HFF-Myc (cell line): ENCODE measurements at regions not wholly inside any gene's neighbourhood (a gene's known extent, or its start where the extent isn't known, plus 50 kb on each side); places are given as distances from the start of the nearest gene placed in this dataset.
"Not testable (repeated sequence)": the region's sequence is repeated elsewhere in the genome, so short reads cannot be mapped to it uniquely, and the experiment has no call there.

Experiments
- DNase-seq: peaks from one replicate; pipeline ENCODE4 v3.0.0-alpha.2; 2011; ENCODE audit warnings: low read depth; ENCODE audit errors: extremely low read depth
- H3K4me3 ChIP-seq: replicated peaks from 2 replicates; pipeline ENCODE4 v1.5.1; 2011; ENCODE audit warnings: low read depth, mild to moderate bottlenecking, control low read depth, low read length
- TF ChIP-seq, protein P1 (sequence below): IDR thresholded peaks from 2 replicates; pipeline ENCODE4 v1.5.1; 2012; ENCODE audit warnings: mild to moderate bottlenecking, low read depth, low read length, control low read depth; ENCODE audit errors: missing control alignments

DNA sequence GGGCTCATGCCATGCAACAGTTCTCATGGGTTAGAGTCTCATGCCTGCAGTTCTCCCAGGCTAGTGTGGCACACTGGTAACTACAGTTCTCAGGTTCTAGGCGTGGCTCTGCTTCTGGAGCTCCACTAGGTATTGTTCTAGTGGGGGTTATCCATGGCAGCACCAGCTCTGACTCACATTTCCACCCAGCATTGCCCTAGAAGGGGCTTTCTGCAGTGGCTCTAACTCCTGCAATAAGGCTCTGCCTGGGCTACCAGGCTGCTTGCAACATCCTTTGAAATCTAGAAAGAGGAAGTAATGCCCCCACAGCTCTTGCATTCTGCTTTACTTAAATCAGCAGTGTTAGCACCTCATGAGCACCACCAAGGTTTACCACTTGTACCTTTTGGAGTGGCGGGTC lies 220.3 kb upstream of the ARID2 start:
- DNase-seq, result no peak
- no peak overlapping the region for H3K4me3 ChIP-seq
- TF ChIP-seq, protein P1, sequence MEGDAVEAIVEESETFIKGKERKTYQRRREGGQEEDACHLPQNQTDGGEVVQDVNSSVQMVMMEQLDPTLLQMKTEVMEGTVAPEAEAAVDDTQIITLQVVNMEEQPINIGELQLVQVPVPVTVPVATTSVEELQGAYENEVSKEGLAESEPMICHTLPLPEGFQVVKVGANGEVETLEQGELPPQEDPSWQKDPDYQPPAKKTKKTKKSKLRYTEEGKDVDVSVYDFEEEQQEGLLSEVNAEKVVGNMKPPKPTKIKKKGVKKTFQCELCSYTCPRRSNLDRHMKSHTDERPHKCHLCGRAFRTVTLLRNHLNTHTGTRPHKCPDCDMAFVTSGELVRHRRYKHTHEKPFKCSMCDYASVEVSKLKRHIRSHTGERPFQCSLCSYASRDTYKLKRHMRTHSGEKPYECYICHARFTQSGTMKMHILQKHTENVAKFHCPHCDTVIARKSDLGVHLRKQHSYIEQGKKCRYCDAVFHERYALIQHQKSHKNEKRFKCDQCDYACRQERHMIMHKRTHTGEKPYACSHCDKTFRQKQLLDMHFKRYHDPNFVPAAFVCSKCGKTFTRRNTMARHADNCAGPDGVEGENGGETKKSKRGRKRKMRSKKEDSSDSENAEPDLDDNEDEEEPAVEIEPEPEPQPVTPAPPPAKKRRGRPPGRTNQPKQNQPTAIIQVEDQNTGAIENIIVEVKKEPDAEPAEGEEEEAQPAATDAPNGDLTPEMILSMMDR, result no peak

DNA sequence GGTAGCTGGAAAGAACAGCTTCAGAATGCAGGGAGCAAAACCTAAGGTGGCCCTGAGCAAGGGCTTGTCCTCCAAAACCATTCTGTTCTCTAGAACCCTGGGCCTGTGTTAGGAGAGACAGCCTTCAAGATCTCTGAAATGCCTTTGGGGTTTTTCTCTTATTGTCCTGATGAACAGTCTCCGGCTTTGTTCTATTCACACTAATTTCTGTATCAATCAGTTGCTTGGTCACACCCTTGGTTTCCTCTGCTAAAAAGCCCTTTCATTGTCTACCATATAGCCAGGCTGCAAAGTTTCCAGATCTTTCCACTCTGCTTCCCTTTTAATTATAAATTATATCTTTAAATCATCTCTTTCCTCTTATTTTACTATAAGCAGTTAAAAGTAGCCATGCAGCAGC lies 219.9 kb upstream of the ARID2 start:
- H3K4me3 ChIP-seq, result no peak overlapping the region
- DNase-seq, result no peak
- TF ChIP-seq, protein P1, result no peak

- no peak for DNase-seq
- no peak overlapping the region for H3K4me3 ChIP-seq
- TF ChIP-seq, protein P1, result no peak
Observed at GRCh38 chr12:45517381-45517780, 212.1 kb upstream of the ARID2 start.

DNA sequence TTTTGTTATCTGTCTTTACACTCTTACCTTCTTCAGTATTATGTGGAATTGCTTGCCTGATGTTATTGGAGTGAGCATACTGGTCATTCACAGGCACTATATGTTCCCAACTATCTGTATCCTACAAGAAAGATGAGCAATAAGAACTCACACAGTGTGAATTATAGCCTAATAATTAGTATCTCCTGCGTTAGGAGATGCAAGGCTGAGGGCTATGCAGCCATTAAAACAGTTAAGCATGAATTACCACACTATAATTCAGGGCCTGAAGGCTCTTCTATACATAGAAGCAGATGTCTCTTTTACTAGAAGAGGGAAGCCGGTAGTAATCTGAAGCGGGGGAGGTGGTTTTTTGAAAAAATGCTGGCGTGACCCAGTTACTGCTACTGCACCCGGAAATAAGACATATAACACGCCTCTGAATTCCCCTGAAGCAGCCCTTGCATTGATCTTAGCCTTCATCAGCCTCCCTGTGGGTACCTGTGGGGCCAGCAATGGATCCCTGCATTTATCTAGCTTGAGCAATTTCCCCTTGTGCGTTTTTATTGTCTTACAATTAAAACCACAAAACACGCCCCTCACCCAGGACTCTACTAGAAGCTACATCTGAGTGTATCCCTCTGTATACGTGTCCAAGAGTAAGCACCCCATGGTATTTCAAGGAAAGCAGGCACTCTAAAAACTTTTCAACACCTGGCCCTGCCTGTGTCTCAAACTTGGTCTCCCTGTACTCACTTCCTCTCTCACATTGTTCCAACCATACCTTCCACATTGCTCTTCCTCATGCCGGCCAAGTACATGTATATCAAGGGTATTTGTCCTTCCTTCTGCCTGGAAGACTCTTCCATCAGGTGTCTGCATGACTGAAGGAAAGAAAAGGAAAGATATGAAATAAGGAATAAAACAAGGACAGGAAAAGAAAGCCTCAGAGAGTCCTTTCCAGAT lies 210.9 kb upstream of the ARID2 start:
- TF ChIP-seq, protein P1, result no peak
- H3K4me3 ChIP-seq, result no peak overlapping the region
- no peak for DNase-seq

DNA sequence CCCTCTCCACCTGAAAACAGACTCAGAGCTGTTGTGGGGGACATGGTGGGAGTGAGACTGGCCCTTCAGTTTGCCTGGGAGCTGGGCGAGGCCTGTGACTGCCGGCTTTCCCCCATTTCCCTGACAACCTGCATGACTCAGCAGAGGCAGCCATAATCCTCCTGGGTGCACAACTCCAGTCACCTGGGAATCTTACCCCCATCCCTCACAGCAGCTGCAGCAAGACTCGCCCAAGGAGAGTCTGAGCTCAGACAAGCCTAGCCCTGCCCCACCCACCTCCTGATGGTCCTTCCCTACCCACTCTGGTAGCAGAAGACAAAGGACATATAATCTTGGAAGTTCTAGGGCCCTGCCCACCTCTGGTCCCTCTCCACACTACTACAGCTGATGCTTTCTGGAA lies 207.3 kb upstream of the ARID2 start:
- no peak overlapping the region for H3K4me3 ChIP-seq
- TF ChIP-seq, protein P1, result no peak

DNA sequence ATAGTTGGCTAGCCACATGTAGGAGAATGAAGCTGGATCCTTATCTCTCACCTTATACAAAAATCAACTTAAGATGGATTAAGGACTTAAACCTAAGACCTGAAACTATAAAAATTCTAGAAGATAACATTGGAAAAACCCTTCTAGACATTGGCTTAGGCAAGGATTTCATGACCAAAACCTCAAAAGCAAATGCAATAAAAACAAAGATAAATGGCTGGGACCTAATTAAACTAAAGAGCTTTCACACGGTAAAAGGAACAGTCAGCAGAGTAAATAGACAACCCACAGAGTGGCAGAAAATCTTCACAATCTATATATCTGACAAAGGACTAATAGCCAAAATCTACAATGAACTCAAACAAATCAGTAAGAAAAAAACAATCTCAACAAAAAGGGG lies 202.7 kb upstream of the ARID2 start:
- DNase-seq, result not testable (repeated sequence)

More for the DNA sequence above, 207.3 kb upstream of the ARID2 start:
- DNase-seq, result no peak

DNA sequence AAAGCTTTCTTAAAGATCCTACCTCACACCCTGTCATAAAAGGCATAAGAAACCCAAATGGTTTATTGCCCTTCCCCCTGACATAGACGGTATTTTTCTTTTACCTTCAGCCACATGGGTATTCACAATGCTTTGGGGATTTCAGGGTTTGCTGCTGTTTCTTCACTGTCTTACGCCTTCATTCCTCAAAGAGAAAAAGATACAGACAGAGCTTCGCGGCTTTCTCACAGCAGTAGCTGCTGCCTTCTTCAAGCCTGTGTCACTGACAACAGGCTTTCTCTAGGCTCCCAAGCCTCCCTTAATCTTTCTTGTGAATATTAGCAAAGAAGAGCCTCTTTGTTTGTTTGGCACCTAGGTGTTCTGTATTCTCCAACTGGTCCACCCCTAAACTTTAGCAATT lies 197.4 kb upstream of the ARID2 start:
- no peak for DNase-seq
- no peak overlapping the region for H3K4me3 ChIP-seq
- TF ChIP-seq, protein P1, result no peak

More for the DNA sequence above, 202.7 kb upstream of the ARID2 start:
- H3K4me3 ChIP-seq, result not testable (repeated sequence)
